ENCODE measurements at regions not wholly inside any gene's neighbourhood (a gene's known extent, or its start where the extent isn't known, plus 50 kb on each side); places are given as distances from the start of the nearest gene placed in this dataset.
A peak's percentile ranks its signal among the peaks of the same experiment; 100 is the strongest.

GRCh38 chr18:24877066-24877465 lies 416.6 kb downstream of the HRH4 start:
- ChIA-PET POLR2A (no interaction called here), CTCF (interaction anchor here (1.6 kb wide), 1 partner anchor 956 kb away, joined by 6 read pairs; no protein-coding TSS in a partner anchor)
- TF ChIP-seq CTCF (IDR thresholded peaks at IDR 0.05; ENCODE audit: control extremely low read depth, extremely low read depth, low read depth, missing control alignments) = no peak
- DNase-seq (ENCODE audit: extremely low spot score) = no peak

- no peak for DNase-seq (ENCODE audit: extremely low spot score)
- POLR2A ChIA-PET = no interaction called here
- no peak for TF ChIP-seq CTCF (IDR thresholded peaks at IDR 0.05; ENCODE audit: control extremely low read depth, extremely low read depth, low read depth, missing control alignments)
- CTCF ChIA-PET = no interaction called here
These were observed 417.1 kb downstream of the HRH4 start for GRCh38 chr18:24877546-24877945.

- TF ChIP-seq CTCF (IDR thresholded peaks at IDR 0.05; ENCODE audit: control extremely low read depth, extremely low read depth, low read depth, missing control alignments) = no peak
- POLR2A ChIA-PET = no interaction called here
- DNase-seq (ENCODE audit: extremely low spot score) = peak; percentile 14
- CTCF ChIA-PET = no interaction called here
These were observed 417.9 kb downstream of the HRH4 start for GRCh38 chr18:24878289-24878688.

GRCh38 chr18:24885276-24885675 lies 424.8 kb downstream of the HRH4 start:
- ChIA-PET CTCF (interaction anchor here (1.8 kb wide), 1 partner anchor 10 kb away, joined by 4 read pairs; no protein-coding TSS in a partner anchor), POLR2A (no interaction called here)
- no peak for TF ChIP-seq CTCF (IDR thresholded peaks at IDR 0.05; ENCODE audit: control extremely low read depth, extremely low read depth, low read depth, missing control alignments)
- no peak for DNase-seq (ENCODE audit: extremely low spot score)

- ChIA-PET POLR2A (no interaction called here), CTCF (interaction anchor here (2.0 kb wide), 1 partner anchor 10 kb away, joined by 4 read pairs; no protein-coding TSS in a partner anchor)
- no peak for TF ChIP-seq CTCF (IDR thresholded peaks at IDR 0.05; ENCODE audit: control extremely low read depth, extremely low read depth, low read depth, missing control alignments)
- no peak for DNase-seq (ENCODE audit: extremely low spot score)
These were observed 434.4 kb downstream of the HRH4 start for GRCh38 chr18:24894880-24895279.

GRCh38 chr18:24897461-24897860 lies 437.0 kb downstream of the HRH4 start:
- POLR2A ChIA-PET = no interaction called here
- DNase-seq (ENCODE audit: extremely low spot score) = no peak

More at GRCh38 chr18:24897461-24897860, 437.0 kb downstream of the HRH4 start:
- CTCF ChIA-PET = no interaction called here
- no peak for TF ChIP-seq CTCF (IDR thresholded peaks at IDR 0.05; ENCODE audit: control extremely low read depth, extremely low read depth, low read depth, missing control alignments)
